ENCODE measurements at regions not wholly inside any gene's neighbourhood (a gene's known extent, or its start where the extent isn't known, plus 50 kb on each side); places are given as distances from the start of the nearest gene placed in this dataset.

GRCh38 chr18:78889250-78889649, 90.4 kb upstream of the SALL3 start:
- DNase-seq = no peak

- no peak for DNase-seq
Observed at GRCh38 chr18:78890388-78890787, 89.2 kb upstream of the SALL3 start.

- no peak for DNase-seq
Observed at GRCh38 chr18:78891185-78891762, 88.3 kb upstream of the SALL3 start.

GRCh38 chr18:78892177-78892576, 87.4 kb upstream of the SALL3 start:
- DNase-seq = no peak

- no peak for DNase-seq
Observed at GRCh38 chr18:78892721-78893120, 86.9 kb upstream of the SALL3 start.

- DNase-seq = no peak
Observed at GRCh38 chr18:78893281-78894032, 86.2 kb upstream of the SALL3 start.

GRCh38 chr18:78894033-78894305, 85.6 kb upstream of the SALL3 start:
- no peak for DNase-seq

- no peak for DNase-seq
Observed at GRCh38 chr18:78895207-78896001, 84.2 kb upstream of the SALL3 start.

- no peak for DNase-seq
Observed at GRCh38 chr18:78896111-78896905, 83.3 kb upstream of the SALL3 start.

GRCh38 chr18:78898066-78898465, 81.6 kb upstream of the SALL3 start:
- DNase-seq = no peak

GRCh38 chr18:78898635-78899034, 81.0 kb upstream of the SALL3 start:
- no peak for DNase-seq

- no peak for DNase-seq
Observed at GRCh38 chr18:78899241-78899640, 80.4 kb upstream of the SALL3 start.

GRCh38 chr18:78900938-78901909, 78.4 kb upstream of the SALL3 start:
- DNase-seq = no peak

GRCh38 chr18:78901923-78902794, 77.5 kb upstream of the SALL3 start:
- DNase-seq = no peak

- DNase-seq = no peak
Observed at GRCh38 chr18:78902795-78903435, 76.7 kb upstream of the SALL3 start.

- no peak for DNase-seq
Observed at GRCh38 chr18:78903436-78904178, 76.0 kb upstream of the SALL3 start.

- DNase-seq = no peak
Observed at GRCh38 chr18:78904179-78904531, 75.5 kb upstream of the SALL3 start.

- DNase-seq = no peak
Observed at GRCh38 chr18:78905334-78905733, 74.3 kb upstream of the SALL3 start.

GRCh38 chr18:78906066-78906465, 73.6 kb upstream of the SALL3 start:
- no peak for DNase-seq

All from NCI-H1048 (cell line).